ENCODE measurements at regions not wholly inside any gene's neighbourhood (a gene's known extent, or its start where the extent isn't known, plus 50 kb on each side); places are given as distances from the start of the nearest gene placed in this dataset.

GRCh38 chr6:8361259-8361658, 74.1 kb downstream of the SLC35B3 start:
- H3K27ac ChIP-seq (ENCODE audit: low read depth in 1 of 2, low read length in 1 of 2): no peak overlapping the region
- no peaks in the 10 kb centered on the region for H3K27me3 ChIP-seq (ENCODE audit: control insufficient read depth in 3 of 3, insufficient read depth in 3 of 3, low read length in 2 of 3)
- no peak for DNase-seq
- no peak for ATAC-seq (ENCODE audit: insufficient read depth, low FRiP score)
- 91 to 92% methylated on average over 8 of the region's 8 CpGs for WGBS, 2 donors
- no peaks in the 10 kb centered on the region for H3K36me3 ChIP-seq (ENCODE audit: control insufficient read depth in 4 of 4, insufficient read depth in 4 of 4, low read length in 4 of 4)
- no peaks in the 10 kb centered on the region for H3K4me1 ChIP-seq (ENCODE audit: control insufficient read depth in 5 of 5, insufficient read depth in 5 of 5, low read length in 5 of 5)
- no peak overlapping the region for H3K9ac ChIP-seq (ENCODE audit: insufficient read depth in 1 of 2, low read length in 2 of 2)
- H3K4me3 ChIP-seq: no peak overlapping the region
- no peak for TF ChIP-seq CTCF (IDR thresholded peaks at IDR 0.05; ENCODE audit: control extremely low read depth, extremely low read depth)
- H3K9me3 ChIP-seq (ENCODE audit: control insufficient read depth in 4 of 4, insufficient read depth in 3 of 4, low read length in 3 of 4): no peaks in the 10 kb centered on the region

- ATAC-seq (ENCODE audit: insufficient read depth, low FRiP score): no peak
- no peak for DNase-seq
- H3K36me3 ChIP-seq (ENCODE audit: control insufficient read depth in 4 of 4, insufficient read depth in 4 of 4, low read length in 4 of 4): no peaks in the 10 kb centered on the region
- H3K27ac ChIP-seq (ENCODE audit: low read depth in 1 of 2, low read length in 1 of 2): no peak overlapping the region
- no peak overlapping the region for H3K4me3 ChIP-seq
- peaks cover 0 to 3% (median 0%) of the 10 kb centered on the region in 3 donors for H3K27me3 ChIP-seq (ENCODE audit: control insufficient read depth in 3 of 3, insufficient read depth in 3 of 3, low read length in 2 of 3)
- peaks cover 0 to 1% (median 0%) of the 10 kb centered on the region in 4 donors for H3K9me3 ChIP-seq (ENCODE audit: control insufficient read depth in 4 of 4, insufficient read depth in 3 of 4, low read length in 3 of 4)
- H3K9ac ChIP-seq (ENCODE audit: insufficient read depth in 1 of 2, low read length in 2 of 2): no peak overlapping the region
- 79 to 87% methylated on average over 4 of the region's 4 CpGs for WGBS, 2 donors
- no peaks in the 10 kb centered on the region for H3K4me1 ChIP-seq (ENCODE audit: control insufficient read depth in 5 of 5, insufficient read depth in 5 of 5, low read length in 5 of 5)
- TF ChIP-seq CTCF (IDR thresholded peaks at IDR 0.05; ENCODE audit: control extremely low read depth, extremely low read depth): no peak
Measured at GRCh38 chr6:8352966-8353340, 82.4 kb downstream of the SLC35B3 start.

- H3K27ac ChIP-seq (ENCODE audit: low read depth in 1 of 2, low read length in 1 of 2): no peak overlapping the region
- DNase-seq (no peak), ATAC-seq (ENCODE audit: insufficient read depth, low FRiP score) (no peak)
- no peak overlapping the region for H3K9ac ChIP-seq (ENCODE audit: insufficient read depth in 1 of 2, low read length in 2 of 2)
- H3K27me3 ChIP-seq (ENCODE audit: control insufficient read depth in 3 of 3, insufficient read depth in 3 of 3, low read length in 2 of 3): peaks cover 0 to 3% (median 0%) of the 10 kb centered on the region in 3 donors
- H3K36me3 ChIP-seq (ENCODE audit: control insufficient read depth in 4 of 4, insufficient read depth in 4 of 4, low read length in 4 of 4): no peaks in the 10 kb centered on the region
- no peaks in the 10 kb centered on the region for H3K4me1 ChIP-seq (ENCODE audit: control insufficient read depth in 5 of 5, insufficient read depth in 5 of 5, low read length in 5 of 5)
- H3K4me3 ChIP-seq: no peak overlapping the region
- peaks cover 0 to 1% (median 0%) of the 10 kb centered on the region in 4 donors for H3K9me3 ChIP-seq (ENCODE audit: control insufficient read depth in 4 of 4, insufficient read depth in 3 of 4, low read length in 3 of 4)
- no peak for TF ChIP-seq CTCF (IDR thresholded peaks at IDR 0.05; ENCODE audit: control extremely low read depth, extremely low read depth)
- WGBS, 2 donors: 90 to 95% methylated on average over 1 of the region's 1 CpG
Measured at GRCh38 chr6:8352335-8352965, 82.9 kb downstream of the SLC35B3 start.

- Histone ChIP-seq H3K36me3 (ENCODE audit: control insufficient read depth in 4 of 4, insufficient read depth in 4 of 4, low read length in 4 of 4) (no peaks in the 10 kb centered on the region), H3K9ac (ENCODE audit: insufficient read depth in 1 of 2, low read length in 2 of 2) (no peak overlapping the region), H3K4me3 (no peak overlapping the region), H3K4me1 (ENCODE audit: control insufficient read depth in 5 of 5, insufficient read depth in 5 of 5, low read length in 5 of 5) (no peaks in the 10 kb centered on the region), H3K27ac (ENCODE audit: low read depth in 1 of 2, low read length in 1 of 2) (no peak overlapping the region), H3K27me3 (ENCODE audit: control insufficient read depth in 3 of 3, insufficient read depth in 3 of 3, low read length in 2 of 3) (no peaks in the 10 kb centered on the region), H3K9me3 (ENCODE audit: control insufficient read depth in 4 of 4, insufficient read depth in 3 of 4, low read length in 3 of 4) (peaks cover 0 to 9% (median 0%) of the 10 kb centered on the region in 4 donors)
- ATAC-seq (ENCODE audit: insufficient read depth, low FRiP score) (no peak), DNase-seq (no peak)
- WGBS, 2 donors: 69 to 74% methylated on average over 3 of the region's 3 CpGs
- no peak for TF ChIP-seq CTCF (IDR thresholded peaks at IDR 0.05; ENCODE audit: control extremely low read depth, extremely low read depth)
Measured at GRCh38 chr6:8343600-8343999, 91.7 kb downstream of the SLC35B3 start.

All from lung (tissue), 11 donors.